HTR-8/SVneo (cell line): ENCODE measurements at regions not wholly inside any gene's neighbourhood (a gene's known extent, or its start where the extent isn't known, plus 50 kb on each side); places are given as distances from the start of the nearest gene placed in this dataset.
"Not testable (repeated sequence)": the region's sequence is repeated elsewhere in the genome, so short reads cannot be mapped to it uniquely, and the experiment has no call there.

Source experiments
- DNase-seq: peaks from one replicate; pipeline ENCODE4 v3.0.0; 2011; ENCODE audit warnings: low spot score, mixed read lengths; ENCODE audit not compliant: insufficient read length
- FAIRE-seq: peaks from 2 replicates; lab custom pipeline; 2011; peaks lifted over from hg19 to GRCh38; lab: Jason Lieb, UNC

GRCh38 chr2:53610260-53610659, 157.3 kb upstream of the CHAC2 start:
- DNase-seq (no peak), FAIRE-seq (no peak)

GRCh38 chr2:53609551-53609950, 158.1 kb upstream of the CHAC2 start:
- FAIRE-seq (no peak), DNase-seq (no peak)

- DNase-seq (no peak), FAIRE-seq (no peak)
Measured at GRCh38 chr2:53608293-53608692, 159.3 kb upstream of the CHAC2 start.

GRCh38 chr2:53600815-53601214, 166.8 kb upstream of the CHAC2 start:
- DNase-seq (no peak), FAIRE-seq (no peak)

- not testable (repeated sequence) for FAIRE-seq, DNase-seq
Measured at GRCh38 chr2:53586733-53587612, 180.6 kb upstream of the CHAC2 start.

GRCh38 chr2:53584986-53585385, 182.6 kb upstream of the CHAC2 start:
- DNase-seq = peak; percentile 26
- FAIRE-seq = no peak

GRCh38 chr2:53583583-53583982, 184.0 kb upstream of the CHAC2 start:
- DNase-seq (no peak), FAIRE-seq (no peak)

- no peak for FAIRE-seq
- DNase-seq = no peak
Measured at GRCh38 chr2:53582556-53582955, 185.0 kb upstream of the CHAC2 start.

- FAIRE-seq = no peak
- no peak for DNase-seq
Measured at GRCh38 chr2:53576166-53576565, 191.4 kb upstream of the CHAC2 start.

GRCh38 chr2:53575721-53576124, 191.9 kb upstream of the CHAC2 start:
- FAIRE-seq (no peak), DNase-seq (no peak)

GRCh38 chr2:53572696-53573095, 194.9 kb upstream of the CHAC2 start:
- no peak for FAIRE-seq
- no peak for DNase-seq

GRCh38 chr2:53569957-53570727, 197.5 kb upstream of the CHAC2 start:
- no peak for DNase-seq
- peak; percentile 80 for FAIRE-seq

- FAIRE-seq (no peak), DNase-seq (peak; percentile 28)
Measured at GRCh38 chr2:53568469-53568868, 199.1 kb upstream of the CHAC2 start.

GRCh38 chr2:53567073-53567472, 200.5 kb upstream of the CHAC2 start:
- FAIRE-seq = no peak

GRCh38 chr2:53562407-53562806, 205.2 kb upstream of the CHAC2 start:
- DNase-seq = no peak
- FAIRE-seq = no peak

More at GRCh38 chr2:53567073-53567472, 200.5 kb upstream of the CHAC2 start:
- DNase-seq = no peak

- FAIRE-seq = no peak
Measured at GRCh38 chr2:53561155-53561554, 206.4 kb upstream of the CHAC2 start.

GRCh38 chr2:53559302-53559966, 208.2 kb upstream of the CHAC2 start:
- DNase-seq (peak; percentile 31), FAIRE-seq (no peak)

More at GRCh38 chr2:53561155-53561554, 206.4 kb upstream of the CHAC2 start:
- no peak for DNase-seq

- FAIRE-seq = no peak
- DNase-seq = no peak
Measured at GRCh38 chr2:53558867-53559266, 208.7 kb upstream of the CHAC2 start.

GRCh38 chr2:53549497-53549896, 218.1 kb upstream of the CHAC2 start:
- FAIRE-seq (no peak), DNase-seq (no peak)

GRCh38 chr2:53545604-53546003, 222.0 kb upstream of the CHAC2 start:
- FAIRE-seq (no peak), DNase-seq (no peak)
